ENCODE measurements at regions not wholly inside any gene's neighbourhood (a gene's known extent, or its start where the extent isn't known, plus 50 kb on each side); places are given as distances from the start of the nearest gene placed in this dataset.

GRCh38 chr7:46107610-46108217 is 186.6 kb upstream of the IGFBP3 start:
- TF ChIP-seq ZNF462 (CRISPR knock-in tag; IDR thresholded peaks at IDR 0.05) (no peak), CTCF (conservative IDR thresholded peaks at IDR 0.05; ENCODE audit: low read depth in 2 of 2) (no peak), REST (IDR thresholded peaks at IDR 0.05; ENCODE audit: unreplicated experiment) (no peak), CREB1 (CRISPR knock-in tag; IDR thresholded peaks at IDR 0.05; ENCODE audit: low read depth) (no peak), POLR2AphosphoS5 (IDR thresholded peaks at IDR 0.05; ENCODE audit: low read depth) (no peak), STAT1 (IDR thresholded peaks at IDR 0.05; ENCODE audit: unreplicated experiment) (no peak), EZH2 (IDR thresholded peaks at IDR 0.05; ENCODE audit: low read depth, unreplicated experiment) (no peak), ETS1 (IDR thresholded peaks at IDR 0.05) (no peak), EZH2phosphoT487 (IDR thresholded peaks at IDR 0.05; ENCODE audit: unreplicated experiment) (no peak), JUNB (IDR thresholded peaks at IDR 0.05; ENCODE audit: unreplicated experiment) (no peak), NANOG (IDR thresholded peaks at IDR 0.05; ENCODE audit: borderline replicate concordance) (no peak), ZNF331 (CRISPR knock-in tag; IDR thresholded peaks at IDR 0.05; ENCODE audit: low read depth) (no peak)
